ENCODE measurements at regions not wholly inside any gene's neighbourhood (a gene's known extent, or its start where the extent isn't known, plus 50 kb on each side); places are given as distances from the start of the nearest gene placed in this dataset.
A peak's percentile ranks its signal among the peaks of the same experiment; 100 is the strongest.

DNA sequence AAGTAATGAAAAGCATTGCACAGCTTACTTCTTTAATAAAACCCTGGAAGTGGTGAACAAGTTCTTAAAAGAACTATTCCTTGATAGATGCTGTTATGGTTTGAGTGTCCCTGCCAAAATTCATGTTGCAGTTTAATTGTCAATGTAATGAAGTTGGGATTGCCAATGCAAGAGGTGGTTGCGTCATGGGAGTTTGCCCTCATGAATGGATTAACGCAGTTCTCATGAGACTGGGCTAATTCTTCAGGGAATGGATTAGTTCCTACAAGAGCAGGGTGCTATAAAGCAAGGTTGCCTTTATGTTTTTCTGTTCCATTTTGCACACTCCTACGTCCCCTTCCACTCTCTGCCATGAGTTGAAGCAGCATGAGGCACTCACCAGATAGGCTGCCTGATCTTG, 446.7 kb upstream of the B3GALT2 start:
- Histone ChIP-seq H3K36me3 (no peaks in the 10 kb centered on the region), H3K27me3 (no peaks in the 10 kb centered on the region), H3K4me1 (peaks cover 0 to 7% (median 0%) of the 10 kb centered on the region in 12 donors), H3K4me3 (no peak overlapping the region), H3K27ac (no peak overlapping the region), H3K9me3 (no peaks in the 10 kb centered on the region)
- intact Hi-C loops (cut with DNase I): no loop called here
- no peak for ATAC-seq
- TF ChIP-seq CTCF (IDR thresholded peaks at IDR 0.05) (no peak), POLR2A (IDR thresholded peaks at IDR 0.05) (no peak)
- 96 to 98% (median 96%) methylated on average over 3 of the region's 3 CpGs for WGBS, 4 donors
- DNase-seq: no peak

- TF ChIP-seq CTCF (IDR thresholded peaks at IDR 0.05) (no peak), POLR2A (IDR thresholded peaks at IDR 0.05) (no peak)
- DNase-seq (no peak), ATAC-seq (no peak)
- Histone ChIP-seq H3K9me3 (no peaks in the 10 kb centered on the region), H3K4me1 (peaks cover 0 to 2% (median 0%) of the 10 kb centered on the region in 12 donors), H3K4me3 (no peak overlapping the region), H3K27ac (no peak overlapping the region), H3K36me3 (no peaks in the 10 kb centered on the region), H3K27me3 (no peaks in the 10 kb centered on the region)
- intact Hi-C loops (cut with DNase I): no loop called here
- WGBS, 4 donors: 87 to 93% (median 90%) methylated on average over 3 of the region's 3 CpGs
These were observed 444.9 kb upstream of the B3GALT2 start for GRCh38 chr1:193631306-193631705.

DNA sequence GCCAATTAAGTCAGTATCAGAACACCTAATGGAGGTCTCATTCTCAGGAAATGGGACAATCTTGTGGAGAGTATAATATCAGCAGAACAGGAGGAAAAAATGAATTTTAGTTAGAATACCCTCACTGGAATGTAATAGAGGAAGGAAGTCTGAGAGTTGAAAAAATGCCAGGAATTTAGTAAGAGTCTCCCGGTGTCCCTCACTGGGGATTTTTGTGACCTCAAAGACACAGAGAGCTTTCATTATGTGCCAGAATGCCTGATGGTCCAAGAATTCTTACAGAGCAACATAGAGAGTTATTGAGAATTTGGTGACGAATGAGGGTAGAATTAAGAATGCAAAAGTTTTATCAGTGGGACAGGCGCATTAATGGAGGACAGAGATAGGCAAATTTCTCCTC, 443.5 kb upstream of the B3GALT2 start:
- H3K27ac ChIP-seq: no peak overlapping the region
- TF ChIP-seq CTCF (IDR thresholded peaks at IDR 0.05) (no peak), POLR2A (IDR thresholded peaks at IDR 0.05) (no peak)
- no peaks in the 10 kb centered on the region for H3K36me3 ChIP-seq
- DNase-seq: no peak
- no peak overlapping the region for H3K4me3 ChIP-seq
- no peaks in the 10 kb centered on the region for H3K9me3 ChIP-seq
- intact Hi-C loops (cut with DNase I): no loop called here
- peak in 2 of 4 donors; percentile 16 to 33 for ATAC-seq
- no peaks in the 10 kb centered on the region for H3K4me1 ChIP-seq
- 39 to 47% (median 41%) methylated on average over 3 of the region's 3 CpGs for WGBS, 4 donors
- H3K27me3 ChIP-seq: no peaks in the 10 kb centered on the region

- WGBS, 4 donors: 49 to 77% (median 62%) methylated on average over 2 of the region's 2 CpGs
- no peak overlapping the region for H3K27ac ChIP-seq
- H3K27me3 ChIP-seq: no peaks in the 10 kb centered on the region
- DNase-seq (no peak), ATAC-seq (no peak)
- H3K4me1 ChIP-seq: peaks cover 0 to 3% (median 0%) of the 10 kb centered on the region in 12 donors
- no peak overlapping the region for H3K4me3 ChIP-seq
- H3K36me3 ChIP-seq: no peaks in the 10 kb centered on the region
- intact Hi-C loops (cut with DNase I): no loop called here
- TF ChIP-seq CTCF (IDR thresholded peaks at IDR 0.05) (no peak), POLR2A (IDR thresholded peaks at IDR 0.05) (no peak)
- no peaks in the 10 kb centered on the region for H3K9me3 ChIP-seq
These were observed 440.3 kb upstream of the B3GALT2 start for GRCh38 chr1:193626695-193627094.

Measured in heart left ventricle (tissue), 16 donors.